ENCODE measurements at regions not wholly inside any gene's neighbourhood (a gene's known extent, or its start where the extent isn't known, plus 50 kb on each side); places are given as distances from the start of the nearest gene placed in this dataset.

GRCh38 chr6:21420146-21420878 is 173.2 kb upstream of the SOX4 start:
- no peak for TF ChIP-seq CTCF (IDR thresholded peaks at IDR 0.05; ENCODE audit: borderline replicate concordance, extremely low read depth, low read length, poor library complexity, severe bottlenecking)
- no peak for TF ChIP-seq EZH2 (IDR thresholded peaks at IDR 0.05; ENCODE audit: borderline replicate concordance, low read depth, low read length, severe bottlenecking)

All from DND-41 (cell line).